Fibroblast of mammary gland (primary cell): ENCODE measurements at regions not wholly inside any gene's neighbourhood (a gene's known extent, or its start where the extent isn't known, plus 50 kb on each side); places are given as distances from the start of the nearest gene placed in this dataset.

ENCODE experiments used
- DNase-seq: peaks from one replicate; pipeline ENCODE4 v3.0.0-alpha.2; 2010; ENCODE audit warnings: low read depth
- H3K4me3 ChIP-seq: 2 replicates; pipeline ENCODE4 v1.5.1; 2011; ENCODE audit warnings: low read depth, mild to moderate bottlenecking, low read length, moderate library complexity; ENCODE audit not compliant: control insufficient read depth
- TF ChIP-seq, protein P1 (sequence below): conservative IDR thresholded peaks from 2 replicates; pipeline ENCODE4 v1.5.1; 2011; ENCODE audit warnings: low read depth, low read length, inconsistent platforms; ENCODE audit not compliant: control insufficient read depth, insufficient read depth

DNA sequence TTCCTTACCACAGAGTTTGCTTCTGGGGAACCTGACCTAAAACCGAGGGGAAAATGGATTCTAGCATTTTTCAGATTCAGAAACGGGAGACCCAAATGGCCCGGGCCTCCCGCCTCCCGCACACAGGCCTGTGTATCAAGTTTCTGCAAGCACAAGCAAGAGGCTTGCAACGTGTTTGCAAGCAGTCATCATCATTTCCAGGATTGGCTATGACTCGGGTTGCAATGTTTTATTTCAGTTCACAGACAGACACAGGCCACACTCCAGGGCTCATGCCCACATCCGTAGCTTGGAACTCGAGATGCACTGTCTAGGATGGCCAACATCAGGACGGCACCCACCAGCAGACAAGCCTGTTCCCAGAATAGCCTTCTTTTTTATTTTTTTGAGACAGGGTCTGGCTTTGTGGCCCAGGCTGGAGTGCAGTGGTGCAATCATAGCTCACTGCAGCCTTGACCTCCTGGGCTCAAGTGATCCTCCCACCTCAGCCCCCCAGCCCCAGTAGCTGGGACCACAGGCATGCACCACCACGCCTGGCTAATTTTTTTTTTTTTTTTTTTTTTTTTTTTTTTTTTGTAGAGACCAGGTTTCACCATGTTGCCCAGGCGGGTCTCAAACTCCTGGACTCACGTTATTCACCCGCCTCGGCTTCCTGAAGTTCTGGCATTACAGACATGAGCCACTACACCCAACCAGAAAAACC is 68.1 kb upstream of the FOXK1 start:
- H3K4me3 ChIP-seq, result peak overlapping the region; percentile 15
- TF ChIP-seq, protein P1, sequence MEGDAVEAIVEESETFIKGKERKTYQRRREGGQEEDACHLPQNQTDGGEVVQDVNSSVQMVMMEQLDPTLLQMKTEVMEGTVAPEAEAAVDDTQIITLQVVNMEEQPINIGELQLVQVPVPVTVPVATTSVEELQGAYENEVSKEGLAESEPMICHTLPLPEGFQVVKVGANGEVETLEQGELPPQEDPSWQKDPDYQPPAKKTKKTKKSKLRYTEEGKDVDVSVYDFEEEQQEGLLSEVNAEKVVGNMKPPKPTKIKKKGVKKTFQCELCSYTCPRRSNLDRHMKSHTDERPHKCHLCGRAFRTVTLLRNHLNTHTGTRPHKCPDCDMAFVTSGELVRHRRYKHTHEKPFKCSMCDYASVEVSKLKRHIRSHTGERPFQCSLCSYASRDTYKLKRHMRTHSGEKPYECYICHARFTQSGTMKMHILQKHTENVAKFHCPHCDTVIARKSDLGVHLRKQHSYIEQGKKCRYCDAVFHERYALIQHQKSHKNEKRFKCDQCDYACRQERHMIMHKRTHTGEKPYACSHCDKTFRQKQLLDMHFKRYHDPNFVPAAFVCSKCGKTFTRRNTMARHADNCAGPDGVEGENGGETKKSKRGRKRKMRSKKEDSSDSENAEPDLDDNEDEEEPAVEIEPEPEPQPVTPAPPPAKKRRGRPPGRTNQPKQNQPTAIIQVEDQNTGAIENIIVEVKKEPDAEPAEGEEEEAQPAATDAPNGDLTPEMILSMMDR, result no peak
- peak; percentile 81 for DNase-seq

DNA sequence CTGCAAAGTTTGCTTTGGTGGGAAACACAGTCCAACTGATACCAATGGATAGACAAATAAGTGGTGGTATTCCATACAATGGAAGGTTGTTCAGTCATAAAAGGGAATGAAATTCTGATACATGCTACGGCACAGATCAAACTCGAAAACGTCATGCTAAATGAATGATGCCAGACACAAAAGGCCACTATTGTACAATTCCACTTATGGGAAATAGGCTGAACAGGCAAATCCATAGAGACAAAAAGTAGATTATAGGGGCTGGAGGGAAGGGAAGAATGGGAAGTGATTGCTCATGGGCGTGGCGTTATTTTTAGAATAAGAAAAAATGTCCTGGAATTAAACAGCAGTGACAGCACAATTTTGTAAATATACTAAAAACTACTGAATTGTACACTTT is 66.0 kb upstream of the FOXK1 start:
- H3K4me3 ChIP-seq, result no peak overlapping the region
- no peak for DNase-seq
- TF ChIP-seq, protein P1, result no peak

DNA sequence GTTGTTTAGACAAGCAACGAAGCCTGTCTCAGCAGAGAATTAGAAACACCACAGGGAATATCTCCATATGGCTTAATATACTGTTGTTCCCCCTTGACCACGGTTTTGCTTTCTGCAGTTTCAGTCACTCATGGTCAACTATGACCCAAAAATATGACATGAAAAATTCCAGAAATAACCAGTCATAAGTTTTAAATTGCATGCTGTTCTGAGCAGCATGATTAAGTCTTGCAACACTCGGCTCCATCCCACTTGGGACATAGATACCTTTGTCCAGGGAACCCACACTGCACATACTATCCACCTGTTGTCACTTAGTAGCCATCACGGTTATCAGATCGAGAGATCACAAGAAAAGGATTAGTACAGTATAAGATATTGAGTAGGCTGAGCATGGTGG is 60.7 kb upstream of the FOXK1 start:
- TF ChIP-seq, protein P1, result no peak
- H3K4me3 ChIP-seq, result no peak overlapping the region
- peak; percentile 62 for DNase-seq

DNA sequence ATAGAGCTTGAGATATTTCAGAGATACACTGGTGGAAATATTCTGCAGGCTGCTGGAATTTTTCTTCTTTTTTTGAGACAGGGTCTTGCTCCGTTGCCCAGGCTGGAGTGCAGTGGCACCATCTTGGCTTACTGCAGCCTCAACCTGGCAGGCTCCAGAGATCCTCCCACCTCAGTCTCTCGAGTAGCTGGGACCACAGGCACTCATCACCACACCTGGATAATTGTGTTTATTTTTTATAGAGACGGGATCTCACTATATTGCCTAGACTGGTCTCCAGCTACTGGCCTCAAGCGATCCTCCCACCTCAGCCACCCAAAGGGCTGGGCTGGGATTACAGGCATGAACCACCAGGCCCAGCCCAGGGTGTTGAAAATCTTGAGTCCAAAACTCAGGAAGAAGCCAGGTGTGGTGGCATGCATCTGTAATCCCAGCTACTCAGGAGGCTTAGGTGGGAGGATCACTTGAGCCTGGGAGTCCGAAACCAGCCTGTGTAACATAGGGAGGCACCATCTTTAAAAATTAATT is 55.7 kb upstream of the FOXK1 start:
- H3K4me3 ChIP-seq, result no peak overlapping the region
- no peak for DNase-seq
- TF ChIP-seq, protein P1, result no peak

DNA sequence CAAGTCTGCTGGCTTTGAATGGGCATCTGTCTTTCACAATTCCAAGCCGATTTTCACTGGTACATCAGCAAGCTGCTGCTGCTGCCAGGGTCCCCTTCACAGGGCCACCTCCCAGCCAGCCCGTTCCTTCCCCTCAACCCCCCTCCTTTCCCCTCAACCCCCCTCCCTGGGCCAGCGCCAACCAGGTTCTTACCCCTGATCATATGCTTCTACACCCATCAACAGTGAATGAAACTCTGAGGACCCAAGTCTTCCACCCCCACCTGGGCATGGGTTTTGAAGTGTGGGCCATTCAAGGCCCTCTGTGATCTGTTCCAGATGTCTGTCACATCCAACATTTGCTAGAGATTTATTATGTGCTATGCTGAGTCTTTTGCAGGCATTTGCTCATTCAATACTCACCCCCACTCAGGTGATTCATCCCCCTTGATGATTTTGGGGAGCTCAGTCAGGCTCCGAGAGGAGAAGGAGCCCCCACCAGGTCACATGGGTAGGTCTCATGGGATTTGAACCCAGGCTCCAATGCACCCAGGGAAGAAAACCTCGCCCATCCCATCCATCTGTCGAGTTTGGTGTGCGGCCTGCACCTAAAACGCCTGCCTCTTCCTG is 52.7 kb upstream of the FOXK1 start:
- H3K4me3 ChIP-seq, result no peak overlapping the region
- DNase-seq, result peak; percentile 72
- TF ChIP-seq, protein P1, result no peak

DNA sequence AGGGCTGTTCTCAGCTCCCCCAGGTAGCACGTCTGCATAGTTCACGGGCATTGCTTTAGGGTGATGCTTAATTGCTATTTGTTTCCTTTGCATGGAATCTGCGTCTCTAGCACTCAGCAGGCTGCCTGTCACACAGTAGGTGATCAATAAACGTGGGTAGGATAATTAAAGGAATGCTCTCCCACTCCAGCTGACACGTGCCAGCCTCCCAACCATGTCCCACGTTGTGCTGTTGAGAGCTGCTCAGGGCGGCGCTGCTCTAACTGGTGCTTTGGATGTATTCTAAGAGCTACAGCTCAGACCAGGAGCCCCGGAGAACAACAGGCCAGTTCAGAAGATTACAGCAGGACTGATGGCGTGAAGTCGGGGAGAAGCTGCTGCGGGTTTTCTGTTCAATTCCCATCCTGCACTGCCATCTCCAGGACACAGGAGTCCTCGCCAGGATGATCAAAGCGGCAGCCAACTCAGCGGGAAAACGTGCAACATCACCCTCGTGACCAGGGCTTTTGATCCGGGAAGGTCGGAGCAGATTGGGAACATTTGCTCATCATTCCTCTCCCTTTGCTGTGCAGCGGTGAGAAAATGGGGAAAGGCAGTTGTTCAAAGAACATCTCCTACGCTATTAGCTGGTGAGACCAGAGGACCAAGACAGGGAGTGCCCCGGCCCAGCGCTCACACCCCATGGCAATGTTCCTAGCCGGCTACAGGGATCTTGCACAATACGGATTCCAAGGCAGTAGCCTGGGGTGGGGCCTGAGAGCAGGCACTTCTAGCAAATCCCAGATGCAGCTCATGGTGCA is 50.5 kb upstream of the FOXK1 start:
- TF ChIP-seq, protein P1, result peak; percentile 79
- H3K4me3 ChIP-seq, result peak overlapping the region; percentile 19
- peak; percentile 97 for DNase-seq
